A172 (cell line): ENCODE measurements at regions not wholly inside any gene's neighbourhood (a gene's known extent, or its start where the extent isn't known, plus 50 kb on each side); places are given as distances from the start of the nearest gene placed in this dataset.
"Not testable (repeated sequence)": the region's sequence is repeated elsewhere in the genome, so short reads cannot be mapped to it uniquely, and the experiment has no call there.

Experiments used
- DNase-seq: peaks from one replicate; pipeline ENCODE4 v3.0.0-alpha.2; 2015; ENCODE audit warnings: low spot score

- DNase-seq = no peak
These were observed 157.9 kb downstream of the UQCRFS1 start for GRCh38 chr19:29054886-29055675.

- DNase-seq = no peak
These were observed 164.1 kb downstream of the UQCRFS1 start for GRCh38 chr19:29048873-29049272.

GRCh38 chr19:29045679-29046254, 167.2 kb downstream of the UQCRFS1 start:
- no peak for DNase-seq

- no peak for DNase-seq
These were observed 168.9 kb downstream of the UQCRFS1 start for GRCh38 chr19:29044037-29044436.

GRCh38 chr19:29042450-29042849, 170.5 kb downstream of the UQCRFS1 start:
- no peak for DNase-seq

GRCh38 chr19:29040951-29041350, 172.0 kb downstream of the UQCRFS1 start:
- no peak for DNase-seq

GRCh38 chr19:29040292-29040691, 172.7 kb downstream of the UQCRFS1 start:
- no peak for DNase-seq

GRCh38 chr19:29039036-29039435, 173.9 kb downstream of the UQCRFS1 start:
- DNase-seq = not testable (repeated sequence)

GRCh38 chr19:29031216-29031615, 181.7 kb downstream of the UQCRFS1 start:
- no peak for DNase-seq

- DNase-seq = no peak
These were observed 183.5 kb downstream of the UQCRFS1 start for GRCh38 chr19:29029268-29029958.

- no peak for DNase-seq
These were observed 190.4 kb downstream of the UQCRFS1 start for GRCh38 chr19:29022599-29022998.

- DNase-seq = no peak
These were observed 190.8 kb downstream of the UQCRFS1 start for GRCh38 chr19:29022165-29022564.

GRCh38 chr19:29021232-29021916, 191.6 kb downstream of the UQCRFS1 start:
- no peak for DNase-seq

GRCh38 chr19:29019403-29019802, 193.5 kb downstream of the UQCRFS1 start:
- no peak for DNase-seq

GRCh38 chr19:29018542-29018941, 194.4 kb downstream of the UQCRFS1 start:
- no peak for DNase-seq

GRCh38 chr19:29017788-29018187, 195.2 kb downstream of the UQCRFS1 start:
- DNase-seq = no peak

- no peak for DNase-seq
These were observed 195.8 kb downstream of the UQCRFS1 start for GRCh38 chr19:29016926-29017760.

GRCh38 chr19:29016353-29016752, 196.6 kb downstream of the UQCRFS1 start:
- no peak for DNase-seq

- DNase-seq = no peak
These were observed 197.4 kb downstream of the UQCRFS1 start for GRCh38 chr19:29015569-29015968.

GRCh38 chr19:29014857-29015436, 198.0 kb downstream of the UQCRFS1 start:
- DNase-seq = no peak

- no peak for DNase-seq
These were observed 199.0 kb downstream of the UQCRFS1 start for GRCh38 chr19:29013988-29014387.
